ENCODE measurements at regions not wholly inside any gene's neighbourhood (a gene's known extent, or its start where the extent isn't known, plus 50 kb on each side); places are given as distances from the start of the nearest gene placed in this dataset.
"Not testable (repeated sequence)": the region's sequence is repeated elsewhere in the genome, so short reads cannot be mapped to it uniquely, and the experiment has no call there.

DNA sequence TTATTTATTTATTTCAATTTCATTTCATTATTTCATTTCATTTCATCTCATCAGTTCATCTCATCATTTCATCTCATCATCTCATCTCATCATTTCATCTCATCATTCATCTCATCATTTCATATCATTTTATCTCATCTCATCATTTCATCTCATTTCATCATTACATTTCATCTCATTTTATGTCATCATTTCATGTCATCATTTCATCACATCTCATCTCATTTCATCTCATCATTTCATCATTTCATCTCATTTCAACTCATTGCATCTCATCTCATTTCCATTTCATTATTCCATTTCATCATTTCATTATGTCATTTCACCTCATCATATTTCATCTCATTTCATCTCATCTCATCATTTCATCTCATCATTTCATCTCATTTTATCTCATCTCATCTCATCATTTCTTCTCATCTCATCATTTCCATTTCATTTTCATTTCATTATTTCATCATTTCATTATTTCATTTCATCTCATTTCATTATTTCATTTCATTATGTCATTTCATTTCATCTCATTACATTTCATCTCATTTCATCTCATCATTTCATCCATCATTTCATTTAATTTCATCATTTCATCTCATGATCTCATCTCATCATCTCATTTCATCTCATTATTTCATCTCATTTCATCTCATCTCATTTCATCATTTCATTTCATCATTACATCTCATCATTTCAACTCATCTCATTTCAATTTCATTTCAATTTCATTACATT, 2868.6 kb downstream of the RPIA start:
- TF ChIP-seq, protein P1, sequence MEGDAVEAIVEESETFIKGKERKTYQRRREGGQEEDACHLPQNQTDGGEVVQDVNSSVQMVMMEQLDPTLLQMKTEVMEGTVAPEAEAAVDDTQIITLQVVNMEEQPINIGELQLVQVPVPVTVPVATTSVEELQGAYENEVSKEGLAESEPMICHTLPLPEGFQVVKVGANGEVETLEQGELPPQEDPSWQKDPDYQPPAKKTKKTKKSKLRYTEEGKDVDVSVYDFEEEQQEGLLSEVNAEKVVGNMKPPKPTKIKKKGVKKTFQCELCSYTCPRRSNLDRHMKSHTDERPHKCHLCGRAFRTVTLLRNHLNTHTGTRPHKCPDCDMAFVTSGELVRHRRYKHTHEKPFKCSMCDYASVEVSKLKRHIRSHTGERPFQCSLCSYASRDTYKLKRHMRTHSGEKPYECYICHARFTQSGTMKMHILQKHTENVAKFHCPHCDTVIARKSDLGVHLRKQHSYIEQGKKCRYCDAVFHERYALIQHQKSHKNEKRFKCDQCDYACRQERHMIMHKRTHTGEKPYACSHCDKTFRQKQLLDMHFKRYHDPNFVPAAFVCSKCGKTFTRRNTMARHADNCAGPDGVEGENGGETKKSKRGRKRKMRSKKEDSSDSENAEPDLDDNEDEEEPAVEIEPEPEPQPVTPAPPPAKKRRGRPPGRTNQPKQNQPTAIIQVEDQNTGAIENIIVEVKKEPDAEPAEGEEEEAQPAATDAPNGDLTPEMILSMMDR (IDR thresholded peaks at IDR 0.05 in 4 of 5, conservative IDR thresholded peaks at IDR 0.05 in 1 of 5), result not testable (repeated sequence)
- not testable (repeated sequence) for TF ChIP-seq POLR2A (IDR thresholded peaks at IDR 0.05)

Measured in gastrocnemius medialis (tissue), 4 donors.